ENCODE measurements at regions not wholly inside any gene's neighbourhood (a gene's known extent, or its start where the extent isn't known, plus 50 kb on each side); places are given as distances from the start of the nearest gene placed in this dataset.

DNA sequence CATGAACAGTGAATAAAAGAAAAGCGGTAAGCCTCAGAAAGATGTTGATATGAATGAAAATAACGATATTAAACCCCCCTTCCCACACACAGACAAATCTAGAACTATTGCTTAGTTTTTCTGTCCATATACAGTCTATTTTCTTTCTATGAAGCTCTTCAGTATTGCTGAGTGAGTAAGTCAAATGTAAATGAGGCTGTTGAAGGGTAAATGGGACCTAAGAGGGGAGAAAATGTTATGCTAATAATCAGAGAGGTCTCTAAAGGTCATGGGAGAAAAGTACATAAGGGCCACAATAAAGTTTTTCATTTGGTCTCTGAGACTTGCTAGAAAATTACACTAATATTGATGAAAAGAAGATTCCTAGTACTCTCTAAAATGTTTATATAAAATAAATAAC is 56.2 kb downstream of the PABPC4L start:
- no peak for TF ChIP-seq POLR2A (IDR thresholded peaks at IDR 0.05)
- TF ChIP-seq, protein P1, sequence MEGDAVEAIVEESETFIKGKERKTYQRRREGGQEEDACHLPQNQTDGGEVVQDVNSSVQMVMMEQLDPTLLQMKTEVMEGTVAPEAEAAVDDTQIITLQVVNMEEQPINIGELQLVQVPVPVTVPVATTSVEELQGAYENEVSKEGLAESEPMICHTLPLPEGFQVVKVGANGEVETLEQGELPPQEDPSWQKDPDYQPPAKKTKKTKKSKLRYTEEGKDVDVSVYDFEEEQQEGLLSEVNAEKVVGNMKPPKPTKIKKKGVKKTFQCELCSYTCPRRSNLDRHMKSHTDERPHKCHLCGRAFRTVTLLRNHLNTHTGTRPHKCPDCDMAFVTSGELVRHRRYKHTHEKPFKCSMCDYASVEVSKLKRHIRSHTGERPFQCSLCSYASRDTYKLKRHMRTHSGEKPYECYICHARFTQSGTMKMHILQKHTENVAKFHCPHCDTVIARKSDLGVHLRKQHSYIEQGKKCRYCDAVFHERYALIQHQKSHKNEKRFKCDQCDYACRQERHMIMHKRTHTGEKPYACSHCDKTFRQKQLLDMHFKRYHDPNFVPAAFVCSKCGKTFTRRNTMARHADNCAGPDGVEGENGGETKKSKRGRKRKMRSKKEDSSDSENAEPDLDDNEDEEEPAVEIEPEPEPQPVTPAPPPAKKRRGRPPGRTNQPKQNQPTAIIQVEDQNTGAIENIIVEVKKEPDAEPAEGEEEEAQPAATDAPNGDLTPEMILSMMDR (IDR thresholded peaks at IDR 0.05) = no peak
- no peaks in the 10 kb centered on the region for H3K36me3 ChIP-seq
- intact Hi-C loops (cut with DNase I; ENCODE audit: low total_unique reads) = no loop called here
- no peak overlapping the region for H3K27ac ChIP-seq
- no peak overlapping the region for H3K4me3 ChIP-seq
- no peaks in the 10 kb centered on the region for H3K27me3 ChIP-seq
- H3K4me1 ChIP-seq = no peaks in the 10 kb centered on the region
- DNase-seq = no peak
- H3K9me3 ChIP-seq = no peaks in the 10 kb centered on the region

DNA sequence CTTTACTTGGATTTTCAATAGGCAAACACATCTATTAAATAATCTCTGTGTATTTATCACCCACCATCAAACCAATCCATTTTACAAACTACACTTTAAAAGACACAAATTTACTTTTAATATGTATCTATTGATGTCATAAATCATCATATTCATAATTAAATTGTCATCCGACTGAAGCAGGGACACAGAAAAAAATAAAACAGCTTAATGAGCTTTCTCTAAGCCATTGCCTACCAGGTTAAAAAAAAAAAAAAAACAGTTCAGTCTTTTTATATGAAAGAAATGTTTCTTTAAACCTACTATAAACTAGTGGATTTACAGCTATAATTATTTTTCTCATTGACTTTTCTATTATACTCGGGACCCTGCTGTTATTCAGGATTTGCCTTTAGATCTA is 57.3 kb downstream of the PABPC4L start:
- DNase-seq = no peak
- intact Hi-C loops (cut with DNase I; ENCODE audit: low total_unique reads) = no loop called here
- no peaks in the 10 kb centered on the region for H3K27me3 ChIP-seq

GRCh38 chr4:134141728-134142127 is 59.9 kb downstream of the PABPC4L start:
- TF ChIP-seq, protein P1 (IDR thresholded peaks at IDR 0.05) = no peak
- TF ChIP-seq POLR2A (IDR thresholded peaks at IDR 0.05) = no peak
- Histone ChIP-seq H3K4me1 (no peaks in the 10 kb centered on the region), H3K27ac (no peak overlapping the region), H3K36me3 (no peaks in the 10 kb centered on the region), H3K9me3 (no peaks in the 10 kb centered on the region), H3K27me3 (no peaks in the 10 kb centered on the region), H3K4me3 (no peak overlapping the region)
- intact Hi-C loops (cut with DNase I; ENCODE audit: low total_unique reads) = no loop called here
- no peak for DNase-seq

More for the DNA sequence above, 57.3 kb downstream of the PABPC4L start:
- no peaks in the 10 kb centered on the region for H3K4me1 ChIP-seq
- TF ChIP-seq, protein P1 (IDR thresholded peaks at IDR 0.05) = no peak
- TF ChIP-seq POLR2A (IDR thresholded peaks at IDR 0.05) = no peak
- no peaks in the 10 kb centered on the region for H3K9me3 ChIP-seq
- no peak overlapping the region for H3K27ac ChIP-seq
- no peaks in the 10 kb centered on the region for H3K36me3 ChIP-seq
- no peak overlapping the region for H3K4me3 ChIP-seq

GRCh38 chr4:134139188-134139587 is 62.4 kb downstream of the PABPC4L start:
- no peaks in the 10 kb centered on the region for H3K4me1 ChIP-seq
- intact Hi-C loops (cut with DNase I; ENCODE audit: low total_unique reads) = no loop called here

GRCh38 chr4:134132086-134132783 is 69.4 kb downstream of the PABPC4L start:
- H3K9me3 ChIP-seq = no peaks in the 10 kb centered on the region

More at GRCh38 chr4:134139188-134139587, 62.4 kb downstream of the PABPC4L start:
- no peaks in the 10 kb centered on the region for H3K36me3 ChIP-seq
- H3K27me3 ChIP-seq = no peaks in the 10 kb centered on the region
- H3K4me3 ChIP-seq = no peak overlapping the region
- H3K27ac ChIP-seq = no peak overlapping the region
- no peak for TF ChIP-seq POLR2A (IDR thresholded peaks at IDR 0.05)
- TF ChIP-seq, protein P1 (IDR thresholded peaks at IDR 0.05) = no peak
- no peaks in the 10 kb centered on the region for H3K9me3 ChIP-seq
- no peak for DNase-seq

More at GRCh38 chr4:134132086-134132783, 69.4 kb downstream of the PABPC4L start:
- H3K27me3 ChIP-seq = no peaks in the 10 kb centered on the region
- no peaks in the 10 kb centered on the region for H3K4me1 ChIP-seq
- no peaks in the 10 kb centered on the region for H3K36me3 ChIP-seq
- intact Hi-C loops (cut with DNase I; ENCODE audit: low total_unique reads) = no loop called here
- DNase-seq = no peak
- no peak overlapping the region for H3K4me3 ChIP-seq
- TF ChIP-seq POLR2A (IDR thresholded peaks at IDR 0.05) = no peak
- TF ChIP-seq, protein P1 (IDR thresholded peaks at IDR 0.05) = no peak
- H3K27ac ChIP-seq = no peak overlapping the region

All from uterus (tissue), 3 donors.